Stimulated activated naive CD8-positive, alpha-beta T cell treated with anti-CD3 and anti-CD28 coated beads, Interleukin-15, amount 100 ng/mL, for 72 hours (primary cell): ENCODE measurements at regions not wholly inside any gene's neighbourhood (a gene's known extent, or its start where the extent isn't known, plus 50 kb on each side); places are given as distances from the start of the nearest gene placed in this dataset.

Experiments
- ATAC-seq: fragments of 150-1000 bp; cut with Tn5 transposase; 2 replicates; pipeline ENCODE4 v1.10.0; 2021; ENCODE audit warnings: mild to moderate bottlenecking, moderate library complexity
- DNase-seq, 2 donors: peaks; one replicate each; pipeline ENCODE4 v3.0.0; 2021 to 2022
- H3K27ac Mint-ChIP-seq, 2 donors: one replicate each; pipeline ENCODE4 v1.8.0; 2022; ENCODE audit warnings: mild to moderate bottlenecking in 2 of 2, mixed read lengths in 2 of 2, moderate library complexity in 2 of 2
- H3K27me3 Mint-ChIP-seq: one replicate; pipeline ENCODE4 v1.8.0; 2022; ENCODE audit warnings: mixed read lengths
- H3K4me1 Mint-ChIP-seq: one replicate; pipeline ENCODE4 v1.8.0; 2022; ENCODE audit warnings: mild to moderate bottlenecking, mixed read lengths
- H3K4me3 Mint-ChIP-seq, 2 donors: one replicate each; pipeline ENCODE4 v1.8.0; 2022; ENCODE audit warnings: mild to moderate bottlenecking in 2 of 2, mixed read lengths in 2 of 2, moderate library complexity in 1 of 2
- H3K9me3 Mint-ChIP-seq, 2 donors: one replicate each; pipeline ENCODE4 v1.8.0; 2022; ENCODE audit warnings: mixed read lengths in 2 of 2

- no peaks in the 10 kb centered on the region for H3K4me1 Mint-ChIP-seq
- ATAC-seq (no peak), DNase-seq (no peak)
- peaks cover 14 to 15% of the 10 kb centered on the region in 2 donors for H3K9me3 Mint-ChIP-seq
- H3K27ac Mint-ChIP-seq: no peak overlapping the region
- H3K4me3 Mint-ChIP-seq: no peak overlapping the region
- no peaks in the 10 kb centered on the region for H3K27me3 Mint-ChIP-seq
Measured at GRCh38 chr9:18018661-18019060, 439.8 kb downstream of the SH3GL2 start.

- H3K4me1 Mint-ChIP-seq: no peaks in the 10 kb centered on the region
- no peak overlapping the region for H3K4me3 Mint-ChIP-seq
- no peak for DNase-seq
- no peak for ATAC-seq
- H3K27ac Mint-ChIP-seq: no peak overlapping the region
- H3K27me3 Mint-ChIP-seq: no peaks in the 10 kb centered on the region
- H3K9me3 Mint-ChIP-seq: peaks cover 14 to 15% of the 10 kb centered on the region in 2 donors
Measured at GRCh38 chr9:18020121-18020745, 441.4 kb downstream of the SH3GL2 start.

DNA sequence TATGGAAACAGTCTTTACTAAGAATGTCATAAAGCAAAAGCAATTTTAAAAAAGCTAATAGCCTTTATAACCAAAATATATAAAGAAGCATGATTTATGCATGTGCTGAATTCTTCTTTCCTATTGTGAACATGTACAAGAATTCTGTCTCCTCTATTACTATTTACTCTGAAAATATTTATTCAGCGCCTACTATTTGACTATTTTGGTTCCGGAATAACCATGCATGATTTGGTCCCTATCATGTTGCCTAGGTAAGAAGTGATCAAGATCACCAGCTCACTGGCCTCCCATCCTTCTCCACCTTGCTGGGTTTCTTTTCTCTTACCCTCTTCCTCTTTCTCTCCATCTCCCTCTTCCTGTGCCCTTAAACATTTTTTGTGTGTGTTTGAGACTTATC is 443.8 kb downstream of the SH3GL2 start:
- no peaks in the 10 kb centered on the region for H3K27me3 Mint-ChIP-seq
- H3K27ac Mint-ChIP-seq: no peak overlapping the region
- H3K4me1 Mint-ChIP-seq: no peaks in the 10 kb centered on the region
- no peak for DNase-seq
- H3K4me3 Mint-ChIP-seq: no peak overlapping the region
- ATAC-seq: no peak
- H3K9me3 Mint-ChIP-seq: peaks cover 14 to 25% of the 10 kb centered on the region in 2 donors

DNA sequence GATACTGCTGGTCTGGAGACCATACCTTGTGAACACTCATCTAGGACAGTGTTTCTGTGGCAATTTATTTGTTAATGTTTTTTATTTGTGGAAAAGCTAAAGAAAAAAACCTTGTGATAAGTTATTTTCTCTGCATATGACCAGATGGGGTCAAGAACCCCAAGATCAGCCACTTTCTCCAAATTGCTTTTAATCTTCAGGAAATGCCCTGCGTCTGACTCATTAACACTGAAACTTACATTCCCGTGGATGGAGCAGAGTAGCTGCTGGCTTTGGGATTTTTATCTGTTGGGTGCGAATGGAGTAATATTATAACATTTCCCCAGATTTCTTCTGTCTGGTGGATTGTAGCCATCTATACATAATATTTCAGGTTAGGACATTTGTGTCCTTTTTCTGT is 444.5 kb downstream of the SH3GL2 start:
- no peaks in the 10 kb centered on the region for H3K4me1 Mint-ChIP-seq
- H3K27ac Mint-ChIP-seq: no peak overlapping the region
- H3K27me3 Mint-ChIP-seq: no peaks in the 10 kb centered on the region
- peaks cover 13 to 29% of the 10 kb centered on the region in 2 donors for H3K9me3 Mint-ChIP-seq
- no peak for DNase-seq
- no peak overlapping the region for H3K4me3 Mint-ChIP-seq
- ATAC-seq: no peak

GRCh38 chr9:18032636-18033035 is 441.3 kb upstream of the ADAMTSL1 start:
- ATAC-seq (no peak), DNase-seq (no peak)
- Mint-ChIP-seq H3K9me3 (peaks cover 0 to 14% of the 10 kb centered on the region in 2 donors), H3K4me1 (no peaks in the 10 kb centered on the region), H3K27ac (no peak overlapping the region), H3K27me3 (no peaks in the 10 kb centered on the region), H3K4me3 (no peak overlapping the region)

- no peaks in the 10 kb centered on the region for H3K27me3 Mint-ChIP-seq
- H3K9me3 Mint-ChIP-seq: no peaks in the 10 kb centered on the region
- DNase-seq (no peak), ATAC-seq (no peak)
- no peak overlapping the region for H3K4me3 Mint-ChIP-seq
- H3K4me1 Mint-ChIP-seq: no peaks in the 10 kb centered on the region
- no peak overlapping the region for H3K27ac Mint-ChIP-seq
Measured at GRCh38 chr9:18036422-18037187, 437.3 kb upstream of the ADAMTSL1 start.

- no peak overlapping the region for H3K4me3 Mint-ChIP-seq
- no peaks in the 10 kb centered on the region for H3K27me3 Mint-ChIP-seq
- ATAC-seq (no peak), DNase-seq (no peak)
- H3K27ac Mint-ChIP-seq: no peak overlapping the region
- no peaks in the 10 kb centered on the region for H3K9me3 Mint-ChIP-seq
- H3K4me1 Mint-ChIP-seq: no peaks in the 10 kb centered on the region
Measured at GRCh38 chr9:18037981-18038380, 436.0 kb upstream of the ADAMTSL1 start.

- DNase-seq: no peak
- no peaks in the 10 kb centered on the region for H3K4me1 Mint-ChIP-seq
- H3K27me3 Mint-ChIP-seq: no peaks in the 10 kb centered on the region
- no peak for ATAC-seq
- H3K9me3 Mint-ChIP-seq: no peaks in the 10 kb centered on the region
- no peak overlapping the region for H3K27ac Mint-ChIP-seq
- H3K4me3 Mint-ChIP-seq: no peak overlapping the region
Measured at GRCh38 chr9:18040327-18040726, 433.6 kb upstream of the ADAMTSL1 start.

- H3K4me1 Mint-ChIP-seq: no peaks in the 10 kb centered on the region
- no peak for ATAC-seq
- H3K4me3 Mint-ChIP-seq: no peak overlapping the region
- H3K27me3 Mint-ChIP-seq: no peaks in the 10 kb centered on the region
- H3K9me3 Mint-ChIP-seq: no peaks in the 10 kb centered on the region
- H3K27ac Mint-ChIP-seq: no peak overlapping the region
- no peak for DNase-seq
Measured at GRCh38 chr9:18043978-18044377, 430.0 kb upstream of the ADAMTSL1 start.

- H3K4me3 Mint-ChIP-seq: no peak overlapping the region
- no peaks in the 10 kb centered on the region for H3K27me3 Mint-ChIP-seq
- no peaks in the 10 kb centered on the region for H3K4me1 Mint-ChIP-seq
- no peak for ATAC-seq
- DNase-seq: no peak
- H3K27ac Mint-ChIP-seq: no peak overlapping the region
- H3K9me3 Mint-ChIP-seq: no peaks in the 10 kb centered on the region
Measured at GRCh38 chr9:18045326-18045725, 428.6 kb upstream of the ADAMTSL1 start.

- Mint-ChIP-seq H3K4me3 (no peak overlapping the region), H3K9me3 (no peaks in the 10 kb centered on the region), H3K27ac (no peak overlapping the region), H3K4me1 (no peaks in the 10 kb centered on the region), H3K27me3 (no peaks in the 10 kb centered on the region)
- DNase-seq (no peak), ATAC-seq (no peak)
Measured at GRCh38 chr9:18046068-18046467, 427.9 kb upstream of the ADAMTSL1 start.

GRCh38 chr9:18051638-18052037 is 422.3 kb upstream of the ADAMTSL1 start:
- no peak for DNase-seq
- no peak for ATAC-seq
- no peaks in the 10 kb centered on the region for H3K4me1 Mint-ChIP-seq
- H3K9me3 Mint-ChIP-seq: peaks cover 0 to 3% of the 10 kb centered on the region in 2 donors
- no peaks in the 10 kb centered on the region for H3K27me3 Mint-ChIP-seq
- no peak overlapping the region for H3K27ac Mint-ChIP-seq
- H3K4me3 Mint-ChIP-seq: no peak overlapping the region

GRCh38 chr9:18052060-18052459 is 421.9 kb upstream of the ADAMTSL1 start:
- no peak overlapping the region for H3K4me3 Mint-ChIP-seq
- H3K9me3 Mint-ChIP-seq: peaks cover 0 to 6% of the 10 kb centered on the region in 2 donors
- H3K27ac Mint-ChIP-seq: no peak overlapping the region
- H3K27me3 Mint-ChIP-seq: no peaks in the 10 kb centered on the region
- H3K4me1 Mint-ChIP-seq: no peaks in the 10 kb centered on the region
- ATAC-seq: no peak
- no peak for DNase-seq

DNA sequence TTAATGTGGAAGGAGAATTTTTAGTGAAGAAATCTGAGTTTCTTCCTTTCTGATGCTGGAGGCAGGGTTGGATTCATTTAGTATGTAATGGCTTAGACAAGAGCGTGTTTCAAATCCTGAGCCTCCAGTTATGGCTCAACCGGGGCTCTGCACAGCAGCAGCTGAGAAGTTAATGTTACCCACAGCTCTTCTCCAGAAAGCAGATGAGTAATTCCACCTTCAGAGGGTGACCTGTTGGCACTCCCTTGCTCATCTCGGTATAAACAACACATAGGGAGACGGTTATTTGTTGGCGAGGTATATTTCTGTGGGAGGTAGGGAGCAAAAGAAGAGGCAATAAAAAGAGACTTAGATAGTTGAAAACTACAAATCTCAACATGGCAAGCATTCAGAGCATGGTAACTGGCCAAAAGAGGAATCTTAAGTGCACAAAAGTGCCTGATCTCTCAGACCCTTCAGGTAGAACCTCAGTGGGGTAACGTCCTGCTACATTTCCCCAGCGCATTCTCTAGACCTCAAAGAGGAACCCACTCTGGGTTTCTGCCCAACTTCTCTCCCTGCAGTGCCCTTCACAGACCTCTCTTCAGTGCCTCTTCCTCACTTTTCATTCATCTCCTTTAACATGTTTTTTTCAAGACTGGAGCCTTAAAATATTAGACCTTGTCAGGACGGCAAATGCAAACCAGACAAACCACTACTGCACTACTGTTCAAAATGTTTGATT is 417.5 kb upstream of the ADAMTSL1 start:
- peaks cover 0 to 6% of the 10 kb centered on the region in 2 donors for H3K9me3 Mint-ChIP-seq
- no peak overlapping the region for H3K27ac Mint-ChIP-seq
- DNase-seq (no peak), ATAC-seq (no peak)
- H3K27me3 Mint-ChIP-seq: no peaks in the 10 kb centered on the region
- H3K4me3 Mint-ChIP-seq: no peak overlapping the region
- H3K4me1 Mint-ChIP-seq: no peaks in the 10 kb centered on the region

DNA sequence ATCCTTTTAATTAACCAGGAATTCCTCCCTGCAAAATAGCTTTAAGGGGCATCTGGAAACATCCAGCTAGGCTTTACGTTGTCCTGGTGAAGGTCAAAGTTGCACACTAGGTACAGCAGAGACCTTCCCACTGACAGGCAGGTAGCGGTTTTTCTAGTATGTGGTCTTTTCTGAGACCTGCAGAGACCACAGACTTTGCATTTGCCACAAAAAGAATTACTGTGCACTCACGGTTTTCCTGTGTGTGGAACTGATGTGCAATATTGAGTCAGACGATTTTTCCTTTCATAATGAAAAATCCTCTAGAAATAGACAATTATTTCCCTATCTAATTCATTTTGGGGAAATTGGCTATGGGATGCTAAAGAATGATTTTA is 417.0 kb upstream of the ADAMTSL1 start:
- no peak overlapping the region for H3K27ac Mint-ChIP-seq
- DNase-seq: no peak
- no peak for ATAC-seq
- H3K4me3 Mint-ChIP-seq: no peak overlapping the region
- no peaks in the 10 kb centered on the region for H3K27me3 Mint-ChIP-seq
- H3K4me1 Mint-ChIP-seq: no peaks in the 10 kb centered on the region
- peaks cover 0 to 6% of the 10 kb centered on the region in 2 donors for H3K9me3 Mint-ChIP-seq
